GM21526 (cell line): ENCODE measurements at regions not wholly inside any gene's neighbourhood (a gene's known extent, or its start where the extent isn't known, plus 50 kb on each side); places are given as distances from the start of the nearest gene placed in this dataset.

ENCODE experiments used
- ATAC-seq: cut with Tn5 transposase; IDR thresholded peaks from one replicate; pipeline ENCODE4 v1.9.1; 2021; ENCODE audit warnings: moderate library complexity; ENCODE audit not compliant: unreplicated experiment, low FRiP score

GRCh38 chr10:64444564-64444963 lies 923.4 kb downstream of the REEP3 start:
- ATAC-seq: no peak

GRCh38 chr10:64449603-64450002 lies 928.4 kb downstream of the REEP3 start:
- no peak for ATAC-seq

- no peak for ATAC-seq
Observed at GRCh38 chr10:64450312-64450711, 929.1 kb downstream of the REEP3 start.

GRCh38 chr10:64454962-64455361 lies 933.8 kb downstream of the REEP3 start:
- ATAC-seq: no peak

GRCh38 chr10:64458306-64458705 lies 937.1 kb downstream of the REEP3 start:
- ATAC-seq: no peak

GRCh38 chr10:64463406-64463805 lies 942.2 kb downstream of the REEP3 start:
- no peak for ATAC-seq

- ATAC-seq: no peak
Observed at GRCh38 chr10:64465653-64466052, 944.5 kb downstream of the REEP3 start.

GRCh38 chr10:64468219-64468618 lies 947.0 kb downstream of the REEP3 start:
- ATAC-seq: no peak

- ATAC-seq: no peak
Observed at GRCh38 chr10:64476506-64476905, 955.3 kb downstream of the REEP3 start.

- no peak for ATAC-seq
Observed at GRCh38 chr10:64477791-64478190, 956.6 kb downstream of the REEP3 start.

GRCh38 chr10:64484811-64485330 lies 963.7 kb downstream of the REEP3 start:
- ATAC-seq: no peak

GRCh38 chr10:64486149-64486548 lies 964.9 kb downstream of the REEP3 start:
- no peak for ATAC-seq

- no peak for ATAC-seq
Observed at GRCh38 chr10:64486901-64487300, 965.7 kb downstream of the REEP3 start.

GRCh38 chr10:64494901-64495300 lies 973.7 kb downstream of the REEP3 start:
- no peak for ATAC-seq

GRCh38 chr10:64497306-64497705 lies 976.1 kb downstream of the REEP3 start:
- ATAC-seq: no peak

- no peak for ATAC-seq
Observed at GRCh38 chr10:64501807-64502206, 980.6 kb downstream of the REEP3 start.

- ATAC-seq: no peak
Observed at GRCh38 chr10:64502936-64503335, 981.7 kb downstream of the REEP3 start.

- no peak for ATAC-seq
Observed at GRCh38 chr10:64503429-64503828, 982.2 kb downstream of the REEP3 start.

- no peak for ATAC-seq
Observed at GRCh38 chr10:64505501-64505900, 984.3 kb downstream of the REEP3 start.

- no peak for ATAC-seq
Observed at GRCh38 chr10:64506963-64507362, 985.8 kb downstream of the REEP3 start.

GRCh38 chr10:64507651-64508028 lies 986.4 kb downstream of the REEP3 start:
- no peak for ATAC-seq

- no peak for ATAC-seq
Observed at GRCh38 chr10:64508029-64508661, 986.9 kb downstream of the REEP3 start.
